Natural killer cell (primary cell): ENCODE measurements at regions not wholly inside any gene's neighbourhood (a gene's known extent, or its start where the extent isn't known, plus 50 kb on each side); places are given as distances from the start of the nearest gene placed in this dataset.
"Not testable (repeated sequence)": the region's sequence is repeated elsewhere in the genome, so short reads cannot be mapped to it uniquely, and the experiment has no call there.

Experiments used
- ATAC-seq, 3 donors: fragments of 150-1000 bp in 2 of 3; fragments of 200-7000 bp in 1 of 3; cut with Tn5 transposase; 1 replicate in 1 of 3; 2 replicates in 2 of 3; pipeline ENCODE4 v1.10.0; 2021; ENCODE audit warnings: mild to moderate bottlenecking in 2 of 3, moderate library complexity in 2 of 3
- DNase-seq, 2 donors: peaks; one replicate each; pipeline versions ENCODE4 v3.0.0 to v3.0.0-alpha.2; 2013 to 2021; ENCODE audit warnings: mixed read lengths in 1 of 2
- H3K27ac ChIP-seq: one replicate; pipeline ENCODE4 v1.5.1; 2013; ENCODE audit warnings: mild to moderate bottlenecking, low read length
- H3K27me3 ChIP-seq: one replicate; pipeline ENCODE4 v1.6.1; 2013; ENCODE audit warnings: low read length; ENCODE audit not compliant: control insufficient read depth, insufficient read depth
- H3K36me3 ChIP-seq: one replicate; pipeline ENCODE4 v1.6.1; 2013; ENCODE audit warnings: low read length; ENCODE audit not compliant: control insufficient read depth, insufficient read depth
- H3K4me1 ChIP-seq: one replicate; pipeline ENCODE4 v1.6.1; 2013; ENCODE audit warnings: low read length; ENCODE audit not compliant: control insufficient read depth, insufficient read depth
- H3K4me3 ChIP-seq: one replicate; pipeline ENCODE4 v1.5.1; 2013; ENCODE audit warnings: low read length
- H3K9me3 ChIP-seq: one replicate; pipeline ENCODE4 v1.6.1; 2013; ENCODE audit warnings: low read length; ENCODE audit not compliant: control insufficient read depth, insufficient read depth
- H3K27ac Mint-ChIP-seq, 2 donors: one replicate each; pipeline ENCODE4 v1.8.0; 2022; ENCODE audit warnings: mild to moderate bottlenecking in 2 of 2, mixed read lengths in 2 of 2, moderate library complexity in 1 of 2
- H3K27me3 Mint-ChIP-seq, 2 donors: one replicate each; pipeline ENCODE4 v1.8.0; 2022; ENCODE audit warnings: low read depth in 2 of 2, mixed read lengths in 2 of 2
- H3K36me3 Mint-ChIP-seq: one replicate; pipeline ENCODE4 v1.8.0; 2022; ENCODE audit warnings: mixed read lengths
- H3K4me1 Mint-ChIP-seq, 2 donors: one replicate each; pipeline ENCODE4 v1.8.0; 2022; ENCODE audit warnings: mixed read lengths in 2 of 2
- H3K4me3 Mint-ChIP-seq: one replicate; pipeline ENCODE4 v1.8.0; 2022; ENCODE audit warnings: mild to moderate bottlenecking, moderate library complexity, mixed read lengths
- H3K9me3 Mint-ChIP-seq, 2 donors: one replicate each; pipeline ENCODE4 v1.8.0; 2022; ENCODE audit warnings: mixed read lengths in 2 of 2
- WGBS: methylation state at CpG from one replicate; pipeline ENCODE4 v1.1.7; 2013; ENCODE audit warnings: missing lambda C conversion rate; ENCODE audit not compliant: insufficient coverage; 5-methylcytosine and 5-hydroxymethylcytosine counted together
- intact Hi-C: fragments of 100-400 bp; cut with micrococcal nuclease; formaldehyde crosslinking; loops from one replicate; pipeline ENCODE4 v1.14.2; 2022
- TF ChIP-seq, protein P1 (sequence below): fragments of 200-600 bp; IDR thresholded peaks from one replicate; pipeline ENCODE4 v1.8.0; 2022; ENCODE audit warnings: antibody characterized with exemption

DNA sequence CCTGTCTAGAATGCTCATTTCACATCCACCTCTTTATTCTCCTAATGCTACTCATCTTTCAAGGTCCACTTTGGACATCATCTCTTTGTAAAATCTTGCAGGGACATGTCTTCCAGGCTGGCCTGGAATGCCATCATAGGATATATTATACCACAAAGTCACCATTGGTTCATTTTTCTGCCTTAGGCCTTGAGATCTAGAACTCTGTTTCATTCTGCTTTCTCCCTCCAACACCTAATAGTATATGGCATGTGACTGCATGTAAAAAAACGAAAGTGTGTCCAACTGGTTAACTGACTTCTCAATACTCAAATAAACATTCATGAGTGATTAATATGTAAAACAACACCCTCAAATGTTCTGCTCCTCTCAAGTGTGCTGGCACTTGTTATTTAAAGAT, 84.1 kb downstream of the RGS2 start:
- WGBS = no CpG with 5 or more reads among the region's 1 CpG
- H3K27ac ChIP-seq = no peak overlapping the region

DNA sequence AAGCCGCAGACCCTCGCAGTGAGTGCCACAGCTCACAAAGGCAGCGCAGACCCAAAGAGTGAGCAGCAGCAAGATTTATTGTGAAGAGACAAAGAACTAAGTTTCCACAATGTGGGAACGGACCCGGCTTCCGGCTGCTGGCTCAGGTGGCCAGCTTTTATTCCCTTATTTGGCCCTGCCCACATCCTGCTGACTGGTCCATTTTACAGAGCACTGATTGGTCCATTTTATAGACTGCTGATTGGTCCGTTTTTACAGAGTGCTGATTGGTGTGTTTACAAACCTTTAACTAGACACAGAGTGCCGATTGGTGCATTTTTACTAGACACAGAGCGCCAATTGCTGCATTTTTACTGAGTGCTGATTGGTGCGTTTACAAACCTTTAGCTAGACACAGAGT, 86.6 kb downstream of the RGS2 start:
- H3K4me1 ChIP-seq, H3K4me3 ChIP-seq, H3K9me3 Mint-ChIP-seq, ATAC-seq, H3K4me1 Mint-ChIP-seq, H3K27ac Mint-ChIP-seq, H3K4me3 Mint-ChIP-seq, H3K27ac ChIP-seq, H3K27me3 ChIP-seq, H3K9me3 ChIP-seq, H3K27me3 Mint-ChIP-seq, DNase-seq, intact Hi-C loops, H3K36me3 Mint-ChIP-seq, H3K36me3 ChIP-seq: not testable (repeated sequence)
- WGBS = 95% methylated on average over 9 of the region's 10 CpGs

More for the DNA sequence above, 84.1 kb downstream of the RGS2 start:
- no peak for DNase-seq
- H3K9me3 Mint-ChIP-seq = no peaks in the 10 kb centered on the region
- Histone ChIP-seq H3K4me3 (no peak overlapping the region), H3K27me3 (no peaks in the 10 kb centered on the region), H3K4me1 (no peaks in the 10 kb centered on the region), H3K36me3 (no peaks in the 10 kb centered on the region), H3K9me3 (no peaks in the 10 kb centered on the region)
- no peaks in the 10 kb centered on the region for H3K4me1 Mint-ChIP-seq
- H3K4me3 Mint-ChIP-seq = no peak overlapping the region
- no peak for ATAC-seq
- TF ChIP-seq, protein P1, sequence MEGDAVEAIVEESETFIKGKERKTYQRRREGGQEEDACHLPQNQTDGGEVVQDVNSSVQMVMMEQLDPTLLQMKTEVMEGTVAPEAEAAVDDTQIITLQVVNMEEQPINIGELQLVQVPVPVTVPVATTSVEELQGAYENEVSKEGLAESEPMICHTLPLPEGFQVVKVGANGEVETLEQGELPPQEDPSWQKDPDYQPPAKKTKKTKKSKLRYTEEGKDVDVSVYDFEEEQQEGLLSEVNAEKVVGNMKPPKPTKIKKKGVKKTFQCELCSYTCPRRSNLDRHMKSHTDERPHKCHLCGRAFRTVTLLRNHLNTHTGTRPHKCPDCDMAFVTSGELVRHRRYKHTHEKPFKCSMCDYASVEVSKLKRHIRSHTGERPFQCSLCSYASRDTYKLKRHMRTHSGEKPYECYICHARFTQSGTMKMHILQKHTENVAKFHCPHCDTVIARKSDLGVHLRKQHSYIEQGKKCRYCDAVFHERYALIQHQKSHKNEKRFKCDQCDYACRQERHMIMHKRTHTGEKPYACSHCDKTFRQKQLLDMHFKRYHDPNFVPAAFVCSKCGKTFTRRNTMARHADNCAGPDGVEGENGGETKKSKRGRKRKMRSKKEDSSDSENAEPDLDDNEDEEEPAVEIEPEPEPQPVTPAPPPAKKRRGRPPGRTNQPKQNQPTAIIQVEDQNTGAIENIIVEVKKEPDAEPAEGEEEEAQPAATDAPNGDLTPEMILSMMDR = no peak
- peaks cover 0 to 3% of the 10 kb centered on the region in 2 donors for H3K27me3 Mint-ChIP-seq
- no peaks in the 10 kb centered on the region for H3K36me3 Mint-ChIP-seq
- no peak overlapping the region for H3K27ac Mint-ChIP-seq
- intact Hi-C loops = no loop called here

DNA sequence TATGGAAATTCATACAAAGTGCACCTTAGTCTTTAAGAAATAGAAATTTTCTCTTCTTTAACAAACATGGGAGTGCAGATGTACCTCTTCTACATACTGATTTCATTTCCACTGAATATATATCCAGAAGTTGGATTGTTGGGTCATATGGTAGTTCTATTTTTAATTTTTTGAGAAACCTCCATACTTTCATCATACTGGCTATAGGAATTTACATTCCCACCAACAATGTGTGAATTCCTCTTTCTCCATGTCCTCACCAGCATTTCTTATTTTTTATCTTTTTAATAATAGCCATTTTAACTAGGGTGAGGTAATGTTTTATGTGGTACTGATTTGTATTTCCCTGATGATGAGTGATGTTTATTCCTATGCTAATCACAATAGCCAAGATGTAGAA, 87.5 kb downstream of the RGS2 start:
- Mint-ChIP-seq H3K27me3 (peaks cover 0 to 3% of the 10 kb centered on the region in 2 donors), H3K4me1 (no peaks in the 10 kb centered on the region), H3K4me3 (no peak overlapping the region), H3K36me3 (no peaks in the 10 kb centered on the region), H3K27ac (no peak overlapping the region), H3K9me3 (no peaks in the 10 kb centered on the region)
- Histone ChIP-seq H3K4me1 (no peaks in the 10 kb centered on the region), H3K27me3 (no peaks in the 10 kb centered on the region), H3K9me3 (no peaks in the 10 kb centered on the region), H3K27ac (no peak overlapping the region), H3K36me3 (no peaks in the 10 kb centered on the region), H3K4me3 (no peak overlapping the region)
- intact Hi-C loops = no loop called here
- ATAC-seq (no peak), DNase-seq (no peak)
- TF ChIP-seq, protein P1 = no peak

DNA sequence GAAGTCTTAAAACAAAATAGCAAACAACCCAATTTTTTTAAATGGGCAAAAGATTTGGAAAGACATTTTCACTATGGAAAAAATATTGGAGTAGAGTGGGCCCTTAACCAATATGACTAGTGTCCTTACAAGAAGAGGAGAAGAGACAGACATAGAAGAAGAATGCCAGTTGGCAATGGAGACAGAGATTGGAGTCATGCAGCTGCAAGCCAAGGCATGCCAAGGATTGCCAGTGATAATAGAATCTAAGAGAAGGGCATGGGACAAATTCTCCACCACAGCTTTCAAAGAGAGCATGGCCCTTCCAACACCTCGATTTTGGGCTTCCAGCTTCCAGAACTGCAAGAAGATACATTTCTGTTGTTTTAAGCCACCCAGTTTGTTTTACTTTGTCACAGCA, 92.7 kb downstream of the RGS2 start:
- no peaks in the 10 kb centered on the region for H3K27me3 ChIP-seq
- TF ChIP-seq, protein P1 = no peak
- H3K27ac ChIP-seq = no peak overlapping the region
- Mint-ChIP-seq H3K4me3 (no peak overlapping the region), H3K4me1 (no peaks in the 10 kb centered on the region), H3K9me3 (no peaks in the 10 kb centered on the region), H3K27ac (no peak overlapping the region), H3K36me3 (no peaks in the 10 kb centered on the region), H3K27me3 (peaks cover 0 to 3% of the 10 kb centered on the region in 2 donors)
- H3K36me3 ChIP-seq = no peaks in the 10 kb centered on the region
- H3K4me3 ChIP-seq = no peak overlapping the region
- intact Hi-C loops = no loop called here
- no peaks in the 10 kb centered on the region for H3K4me1 ChIP-seq
- ATAC-seq = no peak
- no peaks in the 10 kb centered on the region for H3K9me3 ChIP-seq
- DNase-seq = no peak
- WGBS = 71% methylated on average over 1 of the region's 1 CpG
